Nucleus accumbens (tissue), 56 donors: ENCODE measurements at regions not wholly inside any gene's neighbourhood (a gene's known extent, or its start where the extent isn't known, plus 50 kb on each side); places are given as distances from the start of the nearest gene placed in this dataset.
"Not testable (repeated sequence)": the region's sequence is repeated elsewhere in the genome, so short reads cannot be mapped to it uniquely, and the experiment has no call there.

Experiments
- DNase-seq, 56 donors: peaks; one replicate each; lab custom pipeline; 2025; lab: John Stamatoyannopoulos, UW

DNA sequence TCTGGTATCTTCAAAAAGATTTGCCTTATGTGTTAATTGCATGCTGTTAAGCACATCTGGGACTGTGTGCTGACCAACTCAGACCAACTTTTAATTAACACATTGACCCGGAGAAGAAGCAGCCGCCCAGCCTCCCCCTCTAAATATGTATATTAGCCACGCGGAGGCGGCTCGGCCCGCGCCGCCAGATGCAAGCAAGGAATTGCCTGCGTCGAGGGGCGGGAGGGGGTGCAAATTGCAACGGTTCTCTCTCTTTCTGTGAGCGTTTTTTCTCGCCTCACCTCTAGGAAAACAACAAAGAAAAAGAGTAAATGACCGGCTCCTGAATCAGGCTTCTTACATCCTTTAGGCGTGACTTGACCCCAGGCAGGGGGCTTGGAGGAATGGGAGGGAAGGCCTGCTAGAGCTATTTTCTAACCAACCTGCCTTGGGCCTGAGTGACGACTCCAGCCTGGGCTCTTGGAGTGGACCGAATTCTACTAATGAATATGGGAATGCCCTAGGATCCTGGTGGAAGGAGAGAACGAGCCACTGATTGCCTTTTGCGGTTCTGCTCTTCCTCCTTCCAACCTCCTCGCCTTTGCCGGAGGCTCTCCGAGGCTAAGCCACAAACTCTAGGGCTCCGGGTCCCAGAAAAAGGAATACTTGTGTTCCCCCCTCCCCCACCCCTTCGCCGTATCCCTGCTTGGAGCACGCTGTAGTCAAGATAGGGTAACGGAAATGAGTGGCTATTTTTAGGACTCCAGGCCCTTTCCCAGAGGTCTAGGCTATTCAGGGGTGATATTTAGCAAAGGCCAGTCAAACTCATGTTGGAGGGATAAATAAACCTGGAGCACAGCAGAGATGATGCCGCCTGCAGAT, 417.0 kb upstream of the ESRRG start:
- no peak for DNase-seq

DNA sequence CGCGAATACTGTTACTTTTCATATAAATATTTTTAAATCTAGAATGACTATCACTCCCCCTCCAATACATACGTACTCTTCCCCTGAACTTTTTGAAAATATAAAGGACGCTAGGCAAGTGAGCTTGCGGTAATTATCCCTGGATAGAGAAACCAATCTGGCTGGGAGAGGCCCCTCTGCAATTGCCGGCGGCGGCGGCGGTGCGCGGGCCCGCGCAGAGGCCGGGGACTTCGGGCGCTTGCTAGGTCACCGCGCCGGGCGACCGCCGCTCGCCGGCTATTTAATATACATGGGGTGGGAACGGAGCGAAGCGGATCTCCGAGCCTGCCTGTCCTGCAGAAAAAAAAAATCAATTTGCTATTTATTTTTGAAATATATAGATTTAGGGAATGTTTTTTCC, 416.3 kb upstream of the ESRRG start:
- DNase-seq, result no peak

DNA sequence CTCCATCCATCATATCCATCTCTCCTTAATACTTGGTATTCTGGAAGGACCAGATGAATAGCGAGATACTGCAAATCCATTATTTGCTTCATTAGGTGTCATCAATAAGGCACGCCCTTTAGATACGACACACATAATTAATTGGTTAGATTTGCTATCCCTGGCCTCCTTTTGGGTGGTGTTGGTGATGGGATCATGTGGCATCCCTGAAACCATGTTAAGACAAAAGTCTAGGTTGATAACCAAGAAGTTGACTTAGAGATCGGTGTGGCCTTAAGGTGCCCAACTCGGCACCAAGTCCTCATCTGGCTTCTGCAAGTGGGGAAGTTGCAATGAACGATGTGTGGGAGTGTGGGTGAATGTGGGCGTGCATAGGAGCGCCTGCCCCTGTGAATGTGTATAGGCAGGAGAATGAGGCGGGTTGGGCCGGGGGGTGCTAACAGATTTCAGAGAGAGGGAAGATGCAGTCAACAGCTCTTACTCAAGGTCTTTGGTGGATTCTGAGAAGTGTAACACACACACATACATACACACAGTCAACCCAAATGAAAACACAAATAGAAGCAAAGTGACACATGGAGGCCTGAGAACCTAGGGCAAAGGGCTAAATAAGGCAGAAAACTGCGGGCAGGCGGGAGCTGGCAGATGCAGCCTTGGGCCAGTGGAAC, 415.7 kb upstream of the ESRRG start:
- no peak for DNase-seq

DNA sequence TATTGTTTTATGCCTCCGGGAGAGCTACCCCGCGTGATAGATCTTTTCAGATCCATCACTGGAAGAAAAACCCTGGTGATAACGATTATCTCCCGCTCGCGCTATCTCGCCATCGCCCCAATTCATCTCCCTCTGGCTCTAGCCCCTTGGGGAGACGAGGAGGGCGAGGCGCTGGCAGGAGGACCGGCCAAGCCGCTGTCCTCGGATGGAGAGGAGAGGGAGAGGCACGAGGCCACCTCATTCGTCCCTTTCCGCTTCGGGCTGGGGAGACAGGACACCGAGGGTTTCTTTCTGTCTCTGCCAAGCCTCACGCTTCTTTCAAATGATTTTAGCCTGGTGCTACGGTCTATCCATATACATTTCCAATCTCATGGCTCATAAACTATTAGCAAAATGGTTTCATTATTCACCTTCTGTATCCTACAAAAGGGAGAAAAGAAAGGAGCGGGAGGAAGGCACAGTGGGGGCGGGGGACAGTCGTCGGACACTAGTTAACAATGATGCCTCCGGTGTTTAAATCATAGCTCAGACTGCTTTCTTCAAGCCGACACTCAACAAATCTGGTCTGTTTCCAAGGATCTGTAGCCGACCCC, 415.0 kb upstream of the ESRRG start:
- no peak for DNase-seq

DNA sequence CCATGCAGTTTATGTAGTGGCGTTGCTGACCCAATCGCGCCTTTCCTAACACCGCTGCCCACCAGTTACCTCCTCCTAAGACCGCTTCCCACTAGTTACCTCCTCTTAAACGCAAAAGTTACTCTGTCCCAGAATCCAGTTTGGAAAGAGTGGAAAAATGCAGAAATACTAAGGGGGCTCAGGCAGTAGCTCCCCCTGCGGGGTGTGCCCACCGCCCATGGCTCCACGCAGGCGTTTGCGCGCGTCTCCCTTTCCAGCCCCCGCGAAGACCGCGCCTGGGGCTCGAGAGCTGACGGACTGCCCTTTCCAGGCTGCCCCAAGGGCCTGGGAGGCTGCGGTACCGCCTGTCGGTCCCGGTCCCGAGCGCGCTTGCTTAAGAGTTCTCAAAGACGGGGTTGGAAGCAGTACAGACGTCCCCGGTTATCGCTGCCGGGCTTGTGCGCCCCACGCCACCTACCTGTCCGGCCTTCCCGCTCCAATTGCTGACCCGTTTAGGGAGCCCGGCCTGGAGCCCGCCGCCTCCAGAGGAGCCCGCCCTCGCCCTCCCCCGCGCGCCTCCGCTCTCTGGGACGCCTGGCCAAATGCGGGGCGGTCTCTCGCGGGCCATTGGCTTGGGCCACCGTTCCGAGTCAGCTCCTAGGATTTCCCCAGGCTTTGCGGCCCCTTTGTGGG, 414.1 kb upstream of the ESRRG start:
- no peak for DNase-seq

DNA sequence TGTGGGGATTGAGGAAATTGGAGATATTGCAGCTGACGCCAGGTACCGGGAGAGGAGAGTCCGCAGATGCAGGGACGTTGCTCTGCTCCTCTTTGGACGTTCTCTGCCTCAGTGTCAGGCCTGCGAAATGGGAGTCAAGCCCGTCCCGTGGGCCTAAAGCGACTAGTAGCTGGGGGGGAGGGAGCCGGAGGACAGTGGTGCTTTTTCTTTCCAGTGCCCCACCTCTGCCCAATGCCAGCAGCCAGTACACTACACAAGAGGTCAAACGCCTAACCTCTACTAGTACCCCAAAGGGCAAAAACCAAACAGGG, 413.6 kb upstream of the ESRRG start:
- no peak for DNase-seq

DNA sequence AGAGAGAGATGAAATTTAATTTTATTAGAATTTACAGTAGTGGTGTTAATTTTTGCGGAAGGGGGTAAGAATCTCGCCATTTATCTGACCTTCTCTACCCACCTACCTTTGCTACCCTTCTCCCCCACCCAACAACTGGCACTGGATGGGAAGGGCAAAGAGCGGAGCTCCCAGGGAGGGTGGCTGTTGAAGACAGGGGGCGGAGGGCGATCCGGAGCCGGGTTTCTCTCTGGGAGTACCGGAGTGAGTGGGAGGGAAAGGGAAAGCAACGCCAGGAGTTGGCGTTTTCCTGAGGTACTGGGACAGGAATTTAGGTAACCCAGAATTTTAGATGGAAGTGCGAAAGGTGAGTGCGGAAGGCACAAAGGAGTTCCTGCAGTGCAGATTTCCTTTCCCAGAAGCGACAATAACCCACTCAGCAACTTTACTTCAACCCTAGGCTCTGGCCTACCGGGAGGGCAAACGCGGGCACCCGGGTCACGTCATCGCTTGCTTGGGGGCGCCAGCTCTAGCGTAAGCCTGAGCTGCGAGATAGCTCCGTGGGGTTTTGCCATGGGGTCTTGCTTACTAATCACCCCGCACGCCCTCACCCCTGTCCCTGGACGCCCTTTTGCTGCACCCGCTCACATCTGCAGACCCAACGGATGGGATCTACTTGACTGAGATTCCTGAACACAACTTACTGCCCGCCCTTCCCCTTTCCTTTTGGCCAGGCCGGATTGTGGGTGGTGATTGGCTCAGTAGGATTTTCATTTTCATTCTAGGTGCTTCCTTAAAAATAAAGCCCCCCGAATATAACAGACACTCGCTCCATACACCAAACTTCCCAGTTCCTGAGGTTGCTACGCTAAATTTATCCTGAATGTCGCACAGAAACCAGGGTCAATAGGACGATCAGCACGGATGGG, 413.0 kb upstream of the ESRRG start:
- no peak for DNase-seq

DNA sequence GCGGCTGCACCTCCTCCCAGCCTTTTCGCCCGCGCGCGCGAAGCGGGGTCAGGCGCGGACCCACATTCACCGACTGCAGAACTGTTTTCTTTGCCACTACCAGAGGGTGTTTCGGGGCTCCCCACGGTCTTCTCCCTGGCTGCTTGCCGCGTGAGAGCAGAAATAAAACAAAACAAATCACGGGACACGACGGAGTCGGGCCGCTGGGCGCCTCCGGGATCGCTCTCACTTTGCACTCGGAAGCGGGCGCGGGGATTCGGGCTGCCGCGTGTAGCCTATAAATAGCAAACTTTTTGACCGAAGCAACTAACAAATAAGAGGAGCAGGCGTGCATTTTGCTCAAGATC, 412.3 kb upstream of the ESRRG start:
- peak in 1 of 56 donors; percentile 7 for DNase-seq

DNA sequence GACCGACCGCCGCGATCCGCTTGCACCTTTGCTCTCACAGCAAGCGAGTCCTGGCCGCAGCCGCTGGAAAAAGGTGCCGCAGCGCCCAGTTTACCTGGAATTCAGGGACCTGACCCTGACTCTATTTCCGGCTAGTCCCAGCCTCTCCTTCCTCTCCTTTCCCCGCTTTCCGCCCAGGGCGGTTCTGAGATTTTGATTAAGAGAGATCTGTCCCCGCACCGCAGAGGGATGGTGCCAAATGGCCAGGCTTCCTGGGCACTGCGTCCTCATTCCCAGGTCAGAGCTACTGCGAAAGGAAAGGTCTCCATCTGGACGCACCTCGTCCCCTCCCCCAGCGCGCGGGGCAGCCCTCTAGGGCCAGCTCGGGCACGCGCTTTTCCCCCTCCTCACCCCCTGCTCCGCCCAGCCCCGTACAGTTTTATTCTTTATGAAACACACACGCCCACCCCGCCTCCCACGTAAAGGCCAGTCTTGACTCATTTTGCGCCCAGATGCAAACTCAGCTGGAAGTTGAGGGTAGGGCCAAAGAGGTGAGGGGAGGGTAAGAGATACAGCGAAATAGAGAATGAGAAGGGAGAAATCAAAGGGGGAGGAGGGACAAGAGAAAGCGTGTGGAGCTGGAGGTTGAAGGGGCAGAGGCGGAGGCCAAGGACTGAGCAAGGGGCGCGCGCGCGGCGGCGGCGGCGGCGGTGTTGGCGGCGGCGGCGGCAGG, 411.8 kb upstream of the ESRRG start:
- DNase-seq, result no peak

DNA sequence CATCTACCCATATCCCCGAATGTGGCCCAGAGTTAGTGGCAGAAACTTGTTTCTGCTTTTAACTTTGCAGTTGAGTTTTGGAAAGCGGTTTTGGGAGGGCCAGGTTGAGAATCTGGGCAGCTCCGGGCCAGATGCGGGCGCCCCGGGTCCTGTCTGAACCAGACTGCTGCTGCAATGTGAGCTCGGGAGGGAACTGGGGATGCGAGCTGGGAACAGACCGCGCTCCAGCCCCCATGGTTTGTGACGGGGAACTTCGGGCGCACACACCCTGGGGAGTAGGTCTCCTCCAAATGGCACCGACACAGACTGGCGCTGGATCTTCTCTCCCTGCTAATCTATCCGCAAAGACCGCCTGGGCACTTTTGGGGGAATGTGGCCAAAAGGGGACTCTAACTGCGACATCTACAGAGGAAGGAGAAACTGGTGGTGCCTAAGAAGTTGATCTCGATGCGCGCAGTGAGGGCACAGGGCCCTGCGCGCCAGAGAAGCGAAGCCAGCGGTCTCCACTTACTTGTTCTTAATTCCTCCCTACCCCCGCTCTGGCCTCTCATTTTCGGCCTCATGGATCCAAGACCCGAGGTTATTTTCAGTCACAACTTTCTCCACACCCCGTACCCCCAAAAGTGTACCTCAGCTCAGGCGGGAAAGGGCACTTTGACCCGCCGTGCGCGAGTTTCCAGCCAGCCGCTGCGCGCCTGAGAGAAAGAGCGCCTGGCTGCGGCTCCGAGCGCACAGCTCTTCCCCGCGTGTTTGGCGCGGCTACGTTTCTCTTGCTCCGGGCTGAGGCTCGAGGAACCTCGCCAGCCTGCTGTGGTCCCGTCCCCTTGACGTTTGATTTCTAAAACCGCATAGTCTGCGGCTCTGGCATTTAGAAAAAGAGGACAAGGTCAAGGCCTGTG, 411.0 kb upstream of the ESRRG start:
- no peak for DNase-seq

DNA sequence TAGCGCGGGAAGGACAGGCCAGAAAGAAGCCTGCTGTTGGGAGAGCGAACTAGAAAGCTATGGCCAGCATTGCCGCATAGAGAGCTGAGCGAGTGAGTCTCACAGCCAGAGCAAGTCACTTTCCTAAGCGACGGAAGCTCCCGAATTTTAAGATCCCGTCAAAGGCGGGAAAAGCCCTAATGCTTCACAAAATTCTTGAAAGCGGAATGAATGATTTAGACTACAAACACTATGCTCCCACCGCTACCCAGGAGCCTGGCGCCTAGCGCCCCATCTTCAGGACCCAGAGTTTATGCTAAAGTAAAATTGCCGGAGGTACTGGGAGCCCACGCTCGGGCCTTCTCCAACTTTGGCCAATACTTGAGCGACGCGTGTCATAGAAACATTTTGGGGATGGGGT, 409.9 kb upstream of the ESRRG start:
- no peak for DNase-seq

DNA sequence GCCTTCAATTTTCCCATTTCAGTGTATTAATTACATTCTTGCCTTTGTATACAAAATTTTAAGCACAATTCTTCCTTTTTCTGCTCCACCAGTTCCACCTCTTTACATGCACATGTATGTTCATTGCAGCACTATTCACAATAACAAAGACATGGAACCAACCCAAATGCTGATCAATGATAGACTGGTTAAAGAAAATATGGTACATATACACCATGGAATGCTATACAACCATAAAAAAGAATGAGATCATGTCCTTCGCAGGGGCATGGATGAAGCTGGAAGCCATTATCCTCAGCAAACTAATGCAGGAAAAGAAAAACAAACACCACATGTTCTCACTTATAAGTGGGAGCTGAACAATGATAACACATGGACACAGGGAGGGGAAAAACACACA, 400.1 kb upstream of the ESRRG start:
- not testable (repeated sequence) for DNase-seq

DNA sequence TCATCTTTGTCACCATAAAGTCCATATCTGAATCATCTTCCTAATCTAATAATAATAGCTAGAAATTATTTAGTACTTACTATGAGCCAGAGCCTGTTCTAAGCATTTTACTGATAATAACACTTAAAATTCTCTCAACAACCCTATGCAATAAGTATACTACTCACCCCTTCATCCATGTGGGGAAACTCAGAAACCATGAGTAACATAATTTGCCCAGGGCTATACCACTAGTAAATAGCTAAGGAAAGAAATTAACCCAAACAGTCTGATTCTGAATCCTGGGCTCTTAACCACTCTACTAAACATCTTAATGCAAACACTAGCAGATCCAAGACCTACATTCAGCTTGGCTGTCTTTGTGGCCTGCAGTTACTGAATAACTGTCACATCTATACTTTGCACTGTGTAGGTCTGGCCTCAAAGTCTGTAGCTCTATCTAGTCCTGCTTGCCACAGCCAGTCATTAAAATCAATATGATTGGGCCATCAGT, 394.8 kb upstream of the ESRRG start:
- DNase-seq, result no peak

DNA sequence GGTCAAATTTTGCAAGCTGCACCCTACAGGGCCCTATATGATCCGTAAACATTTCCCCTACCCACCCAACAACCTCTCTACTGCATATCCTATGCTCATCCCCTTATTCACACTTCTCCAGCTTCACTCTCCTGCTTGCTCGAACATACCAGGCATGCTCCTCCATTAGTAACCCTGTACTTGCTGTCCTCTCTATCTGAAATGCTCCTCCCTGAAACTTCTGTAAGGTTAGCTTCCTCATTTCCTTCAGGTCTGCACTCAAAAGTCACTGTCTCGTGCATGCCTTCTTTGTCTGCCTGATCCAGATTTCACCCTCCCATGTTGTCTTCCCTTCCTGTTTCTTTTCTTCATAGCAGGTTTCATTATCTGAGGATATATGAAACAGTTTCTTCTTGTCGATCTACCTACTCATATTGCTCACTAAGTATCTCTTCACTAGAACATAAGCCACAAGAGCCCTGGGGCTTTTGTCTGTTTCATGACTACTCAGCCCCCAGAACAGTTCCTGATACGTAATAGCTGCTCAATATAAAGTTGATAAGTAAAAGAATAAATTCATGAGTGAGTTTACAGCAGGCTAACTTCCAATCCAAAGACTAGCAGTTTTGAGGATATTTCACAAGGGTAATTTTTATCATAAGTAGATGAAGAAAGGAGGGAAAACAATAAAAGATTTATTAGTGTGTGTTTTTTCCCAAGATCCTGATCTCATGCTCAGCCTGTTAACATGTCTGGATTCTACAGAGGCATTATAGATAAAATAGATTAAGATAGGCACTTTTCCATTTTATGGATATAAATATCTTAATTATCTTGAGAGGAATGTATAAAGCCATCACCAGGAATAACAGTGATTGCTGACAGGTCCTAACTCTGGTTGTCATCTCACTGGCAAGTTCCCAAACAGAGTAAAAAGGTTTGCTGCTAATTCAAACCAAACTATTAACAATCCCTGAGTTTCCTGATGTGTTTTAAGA, 392.5 kb upstream of the ESRRG start:
- no peak for DNase-seq

DNA sequence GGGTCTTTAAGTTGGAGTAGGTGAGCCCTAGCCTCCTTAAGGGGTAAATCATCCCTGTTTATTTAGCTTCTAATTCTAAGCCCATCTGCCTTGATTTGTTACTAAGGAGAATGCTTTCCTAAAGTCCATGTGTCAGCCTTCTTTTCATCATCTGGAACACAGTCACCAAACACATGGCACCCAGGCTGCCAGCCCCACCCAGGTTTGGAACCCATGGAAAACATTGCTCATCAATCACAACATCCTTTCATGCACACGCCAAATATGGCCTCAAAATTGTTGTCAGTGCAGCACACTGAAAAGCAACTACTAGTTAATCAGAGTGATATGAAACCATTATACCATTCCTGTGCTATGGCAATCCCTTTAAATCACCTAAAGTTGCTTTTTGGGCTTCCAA, 386.7 kb upstream of the ESRRG start:
- no peak for DNase-seq

DNA sequence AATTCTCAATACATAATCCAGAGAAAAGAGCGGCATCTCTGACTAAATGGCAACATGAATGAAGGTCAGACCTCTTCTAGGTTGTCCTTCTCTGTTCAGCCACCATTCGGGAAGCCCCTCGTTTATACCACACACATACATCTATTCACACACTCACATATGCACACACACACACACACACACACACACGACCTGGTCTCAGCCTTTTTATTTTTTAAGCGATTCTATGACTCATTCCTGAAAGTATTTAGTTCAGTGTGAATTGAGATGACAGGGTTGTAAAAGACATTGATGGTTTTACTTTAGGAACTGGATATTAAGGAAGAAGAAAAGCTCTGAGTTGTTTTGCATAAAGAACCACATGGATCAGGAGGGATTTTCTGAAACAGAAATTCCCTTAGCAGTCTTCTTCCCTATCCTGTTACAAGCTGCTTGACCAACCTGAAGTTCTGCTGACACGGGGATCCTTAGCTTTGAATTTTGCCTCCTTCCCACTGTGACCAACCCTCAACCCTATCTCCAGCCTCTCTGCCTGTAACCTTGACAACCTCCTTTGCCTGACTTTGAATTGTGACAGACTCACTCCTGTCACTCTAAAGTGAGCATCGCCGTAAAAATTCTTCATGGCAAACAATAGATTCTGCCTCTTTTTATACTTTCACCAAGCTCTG, 383.1 kb upstream of the ESRRG start:
- DNase-seq, result peak in 1 of 56 donors; percentile 2

DNA sequence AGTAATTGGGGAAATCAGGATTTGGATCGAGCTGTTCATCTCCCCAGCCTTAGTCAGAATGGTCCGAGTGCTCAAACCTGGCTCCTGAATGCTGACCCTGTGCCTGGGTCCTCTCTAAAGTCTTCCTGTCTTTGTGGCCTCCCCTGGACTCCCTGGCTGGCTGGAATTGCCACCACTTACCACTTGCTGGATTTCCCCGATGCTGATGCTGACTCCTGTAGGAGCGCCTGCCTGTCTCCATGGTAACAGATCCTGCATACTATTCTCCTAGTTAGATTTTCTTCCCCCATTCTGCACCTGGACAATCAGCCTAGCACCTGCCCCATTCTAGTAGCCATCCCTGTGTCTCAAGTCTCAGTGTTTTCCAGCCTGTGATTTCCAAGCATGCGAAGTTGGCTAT, 382.2 kb upstream of the ESRRG start:
- DNase-seq, result peak in 12 of 56 donors; percentile 1 to 59 (median 9)
